DND-41 (cell line): ENCODE measurements at regions not wholly inside any gene's neighbourhood (a gene's known extent, or its start where the extent isn't known, plus 50 kb on each side); places are given as distances from the start of the nearest gene placed in this dataset.

Experiments
- CTCF ChIP-seq: IDR thresholded peaks from 2 replicates; pipeline ENCODE4 v1.5.1; 2012; ENCODE audit warnings: borderline replicate concordance, low read length, moderate library complexity, mild to moderate bottlenecking; ENCODE audit not compliant: poor library complexity, severe bottlenecking; ENCODE audit errors: extremely low read depth
- EZH2 ChIP-seq: IDR thresholded peaks from 3 replicates; pipeline ENCODE4 v1.6.1; 2012; ENCODE audit warnings: borderline replicate concordance, low read depth, mild to moderate bottlenecking, moderate library complexity, low read length, inconsistent platforms; ENCODE audit not compliant: severe bottlenecking

- TF ChIP-seq CTCF = no peak
- TF ChIP-seq EZH2 = no peak
These were observed 105.3 kb upstream of the ACVR2A start for GRCh38 chr2:147739508-147739907.
